Spleen (tissue), 7 donors: ENCODE measurements at regions not wholly inside any gene's neighbourhood (a gene's known extent, or its start where the extent isn't known, plus 50 kb on each side); places are given as distances from the start of the nearest gene placed in this dataset.
"Not testable (repeated sequence)": the region's sequence is repeated elsewhere in the genome, so short reads cannot be mapped to it uniquely, and the experiment has no call there.

Experiments
- CTCF ChIP-seq, 11 experiments: fragments of 200-600 bp in 7 of 11; fragments of 450-650 bp in 4 of 11; sonication (generic) in 4 of 11; IDR thresholded peaks in 8 of 11; conservative IDR thresholded peaks in 3 of 11; 1 replicate in 7 of 11; 2 replicates in 4 of 11; pipeline versions ENCODE4 v1.4.0 to v1.8.0; 2016 to 2021; ENCODE audit warnings: antibody characterized with exemption in 11 of 11, inconsistent platforms in 4 of 11, mild to moderate bottlenecking in 1 of 11
- POLR2A ChIP-seq, 3 donors: fragments of 450-650 bp; IDR thresholded peaks; one replicate each; pipeline ENCODE4 v1.5.1; 2017; ENCODE audit warnings: antibody characterized with exemption in 3 of 3, mild to moderate bottlenecking in 1 of 3
- donor health status: DM: no; HTN: no; CAD: no; lungs with moderate emphysema.
- donor health status: DM: no; HTN: no; CAD: no.
- donor health status: DM: no; HTN: no; CAD: no.

- not testable (repeated sequence) for TF ChIP-seq CTCF (IDR thresholded peaks at IDR 0.05 in 8 of 11, conservative IDR thresholded peaks at IDR 0.05 in 3 of 11); POLR2A (IDR thresholded peaks at IDR 0.05)
Measured at GRCh38 chr3:125732151-125732550, 136.9 kb upstream of the OSBPL11 start.
